PC-3 (cell line): ENCODE measurements at regions not wholly inside any gene's neighbourhood (a gene's known extent, or its start where the extent isn't known, plus 50 kb on each side); places are given as distances from the start of the nearest gene placed in this dataset.

Source experiments
- ATAC-seq: fragments of 200-7000 bp; cut with Tn5 transposase; 2 replicates; pipeline ENCODE4 v1.9.1; 2020; ENCODE audit warnings: mild to moderate bottlenecking, moderate library complexity
- BruUV-seq: library from RNA; stranded (reverse); fragments of 400-500 nt; replicated peaks from 2 replicates; lab custom pipeline; 2021; lab: Mats Ljungman, UMichigan
- CTCF ChIA-PET: fragments of 300-600 bp; sonication (Branson Sonifier 250); formaldehyde crosslinking; loops from one replicate; lab custom pipeline; 2022; ENCODE audit warnings: antibody characterized with exemption; lab: Charles Lee
- POLR2A ChIA-PET: fragments of 300-600 bp; sonication (Branson Sonifier 250); formaldehyde crosslinking; loops from one replicate; lab custom pipeline; 2022; ENCODE audit warnings: antibody characterized with exemption; ENCODE audit not compliant: unreplicated experiment; lab: Charles Lee
- DNase-seq: peaks from one replicate; pipeline ENCODE4 v3.0.0-alpha.2; 2015
- H2AFZ ChIP-seq: fragments of 300-600 bp; sonication (generic); 2 replicates; pipeline ENCODE4 v1.6.0; 2016; ENCODE audit warnings: antibody characterized with exemption, low read length
- H3F3A ChIP-seq: fragments of 300-600 bp; sonication (generic); one replicate; pipeline ENCODE4 v1.6.0; 2017; ENCODE audit warnings: antibody characterized with exemption, low read length, control low read depth, mild to moderate bottlenecking; ENCODE audit not compliant: unreplicated experiment
- H3K27ac ChIP-seq: fragments of 300-600 bp; sonication (generic); 2 replicates; pipeline ENCODE4 v1.5.1; 2016; ENCODE audit warnings: mild to moderate bottlenecking, low read length
- H3K27me3 ChIP-seq: fragments of 300-600 bp; sonication (generic); 2 replicates; pipeline ENCODE4 v1.6.1; 2016; ENCODE audit warnings: low read length, mixed read lengths
- H3K36me3 ChIP-seq: fragments of 300-600 bp; sonication (generic); 2 replicates; pipeline ENCODE4 v1.6.1; 2016; ENCODE audit warnings: low read depth, mixed run types, low read length, mixed read lengths
- H3K4me1 ChIP-seq: fragments of 300-600 bp; sonication (generic); 2 replicates; pipeline ENCODE4 v1.5.1; 2016; ENCODE audit warnings: low read length; ENCODE audit not compliant: insufficient read depth
- H3K4me2 ChIP-seq: fragments of 300-600 bp; sonication (generic); 2 replicates; pipeline ENCODE4 v1.6.0; 2016; ENCODE audit warnings: low read length
- H3K4me3 ChIP-seq: fragments of 300-600 bp; sonication (generic); 2 replicates; pipeline ENCODE4 v1.5.1; 2016; ENCODE audit warnings: mild to moderate bottlenecking, low read length, mixed read lengths
- H3K79me2 ChIP-seq: fragments of 300-600 bp; sonication (generic); 2 replicates; pipeline ENCODE4 v1.6.1; 2017; ENCODE audit warnings: low read length, mixed read lengths
- H3K9ac ChIP-seq: fragments of 300-600 bp; sonication (generic); 2 replicates; pipeline ENCODE4 v1.6.0; 2016; ENCODE audit warnings: mild to moderate bottlenecking, low read length
- H3K9me2 ChIP-seq: fragments of 300-600 bp; sonication (generic); replicated peaks from 2 replicates; pipeline ENCODE4 v1.6.1; 2016; ENCODE audit warnings: mixed run types, low read length, mixed read lengths
- H3K9me3 ChIP-seq: fragments of 300-600 bp; sonication (generic); 2 replicates; pipeline ENCODE4 v1.6.1; 2016; ENCODE audit warnings: low read length, mixed read lengths
- H4K20me1 ChIP-seq: fragments of 300-600 bp; sonication (generic); 2 replicates; pipeline ENCODE4 v1.6.1; 2016; ENCODE audit warnings: low read length, mixed read lengths
- EZH2 ChIP-seq: fragments of 300-600 bp; sonication (generic); IDR thresholded peaks from one replicate; pipeline ENCODE4 v1.6.1; 2017; ENCODE audit warnings: antibody characterized with exemption, mild to moderate bottlenecking, low read length; ENCODE audit not compliant: unreplicated experiment
- EZH2phosphoT487 ChIP-seq: fragments of 300-600 bp; sonication (generic); IDR thresholded peaks from 2 replicates; pipeline ENCODE4 v1.6.1; 2018; ENCODE audit warnings: mild to moderate bottlenecking, antibody characterized with exemption, low read length, borderline replicate concordance
- intact Hi-C: fragments of 100-400 bp; cut with micrococcal nuclease; formaldehyde crosslinking; loops from 2 replicates; pipeline ENCODE4 v1.9.0; 2023
- TF ChIP-seq, protein P1 (sequence below): fragments of 300-600 bp; sonication (generic); conservative IDR thresholded peaks from 2 replicates; pipeline ENCODE4 v1.5.1; 2017; ENCODE audit warnings: antibody characterized with exemption, low read depth, mild to moderate bottlenecking, low read length

DNA sequence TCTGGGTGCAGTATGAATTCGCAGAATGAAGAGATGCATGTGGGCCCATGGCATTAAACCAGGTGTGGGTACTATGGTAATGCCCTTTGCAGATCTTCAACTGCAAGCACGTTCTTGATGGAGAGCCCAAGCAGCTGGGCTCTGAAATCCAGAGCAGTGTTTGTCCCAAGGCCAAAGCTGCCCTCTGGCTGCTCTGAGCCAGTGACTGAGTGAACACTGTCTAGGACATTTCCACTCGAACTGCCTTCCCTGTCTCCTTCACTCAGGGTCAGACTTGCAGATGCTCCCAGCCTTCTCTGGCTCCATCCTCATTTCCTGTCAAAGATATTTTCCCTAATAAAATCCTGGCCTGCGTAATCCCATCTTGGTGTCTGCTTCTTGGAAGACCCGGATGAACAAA, 80.2 kb upstream of the GJB6 start:
- ATAC-seq, result no peak
- TF ChIP-seq EZH2, result no peak
- TF ChIP-seq, protein P1, sequence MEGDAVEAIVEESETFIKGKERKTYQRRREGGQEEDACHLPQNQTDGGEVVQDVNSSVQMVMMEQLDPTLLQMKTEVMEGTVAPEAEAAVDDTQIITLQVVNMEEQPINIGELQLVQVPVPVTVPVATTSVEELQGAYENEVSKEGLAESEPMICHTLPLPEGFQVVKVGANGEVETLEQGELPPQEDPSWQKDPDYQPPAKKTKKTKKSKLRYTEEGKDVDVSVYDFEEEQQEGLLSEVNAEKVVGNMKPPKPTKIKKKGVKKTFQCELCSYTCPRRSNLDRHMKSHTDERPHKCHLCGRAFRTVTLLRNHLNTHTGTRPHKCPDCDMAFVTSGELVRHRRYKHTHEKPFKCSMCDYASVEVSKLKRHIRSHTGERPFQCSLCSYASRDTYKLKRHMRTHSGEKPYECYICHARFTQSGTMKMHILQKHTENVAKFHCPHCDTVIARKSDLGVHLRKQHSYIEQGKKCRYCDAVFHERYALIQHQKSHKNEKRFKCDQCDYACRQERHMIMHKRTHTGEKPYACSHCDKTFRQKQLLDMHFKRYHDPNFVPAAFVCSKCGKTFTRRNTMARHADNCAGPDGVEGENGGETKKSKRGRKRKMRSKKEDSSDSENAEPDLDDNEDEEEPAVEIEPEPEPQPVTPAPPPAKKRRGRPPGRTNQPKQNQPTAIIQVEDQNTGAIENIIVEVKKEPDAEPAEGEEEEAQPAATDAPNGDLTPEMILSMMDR, result no peak
- no peak for TF ChIP-seq EZH2phosphoT487
- H3K36me3 ChIP-seq, result no peaks in the 10 kb centered on the region
- H3K4me1 ChIP-seq, result no peaks in the 10 kb centered on the region
- ChIA-PET CTCF (no interaction called here), POLR2A (no interaction called here)
- intact Hi-C loops, result no loop called here
- no peak overlapping the region for H3K4me3 ChIP-seq
- no peaks in the 10 kb centered on the region for H3F3A ChIP-seq
- no peaks in the 10 kb centered on the region for H3K27me3 ChIP-seq
- H3K79me2 ChIP-seq, result no peaks in the 10 kb centered on the region
- 0 out of 2 replicates have a peak, but pooled peaks cover 8% of the 10 kb centered on the region for H3K9me2 ChIP-seq
- H3K4me2 ChIP-seq, result no peak overlapping the region
- no peaks in the 10 kb centered on the region for H4K20me1 ChIP-seq
- no peak for DNase-seq
- no peak overlapping the region for H2AFZ ChIP-seq
- no peaks in the 10 kb centered on the region for H3K9me3 ChIP-seq
- no peak overlapping the region for H3K27ac ChIP-seq
- no TSS peak for BruUV-seq
- H3K9ac ChIP-seq, result no peak overlapping the region

DNA sequence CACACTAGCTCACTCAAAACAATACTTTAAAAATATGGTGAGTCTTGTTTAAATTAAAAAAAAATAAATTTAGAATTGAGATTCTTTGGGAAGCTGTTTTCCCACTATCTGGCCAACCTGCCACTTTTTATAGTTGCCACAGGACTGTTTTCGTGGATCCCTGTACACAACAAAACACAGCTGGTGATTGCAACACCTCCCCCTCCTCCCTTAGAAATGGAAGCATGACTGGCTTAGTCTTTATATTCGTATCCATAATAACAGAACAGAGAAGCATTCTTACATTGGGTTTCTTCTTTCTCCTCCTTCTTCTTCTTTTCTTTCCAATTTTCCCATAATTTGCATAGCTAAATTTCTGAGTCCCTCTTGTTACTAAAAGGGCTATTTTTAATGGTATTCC, 79.5 kb upstream of the GJB6 start:
- H3K9me3 ChIP-seq, result no peaks in the 10 kb centered on the region
- ChIA-PET CTCF (interaction anchor here (0.5 kb wide), 1 partner anchor 58 kb away, joined by 3 read pairs; no protein-coding TSS in a partner anchor), POLR2A (no interaction called here)
- H3K4me2 ChIP-seq, result no peak overlapping the region
- H3K4me3 ChIP-seq, result no peak overlapping the region
- H3K27ac ChIP-seq, result no peak overlapping the region
- no peaks in the 10 kb centered on the region for H3K27me3 ChIP-seq
- TF ChIP-seq, protein P1, result no peak
- TF ChIP-seq EZH2phosphoT487, result no peak
- no peak for TF ChIP-seq EZH2
- 0 out of 2 replicates have a peak, but pooled peaks cover 8% of the 10 kb centered on the region for H3K9me2 ChIP-seq
- H3K79me2 ChIP-seq, result no peaks in the 10 kb centered on the region
- H4K20me1 ChIP-seq, result no peaks in the 10 kb centered on the region
- no peak for DNase-seq
- H3K9ac ChIP-seq, result no peak overlapping the region
- H3K4me1 ChIP-seq, result no peaks in the 10 kb centered on the region
- no peaks in the 10 kb centered on the region for H3F3A ChIP-seq
- no peak overlapping the region for H2AFZ ChIP-seq
- no TSS peak for BruUV-seq
- no peaks in the 10 kb centered on the region for H3K36me3 ChIP-seq
- intact Hi-C loops, result no loop called here
- no peak for ATAC-seq

DNA sequence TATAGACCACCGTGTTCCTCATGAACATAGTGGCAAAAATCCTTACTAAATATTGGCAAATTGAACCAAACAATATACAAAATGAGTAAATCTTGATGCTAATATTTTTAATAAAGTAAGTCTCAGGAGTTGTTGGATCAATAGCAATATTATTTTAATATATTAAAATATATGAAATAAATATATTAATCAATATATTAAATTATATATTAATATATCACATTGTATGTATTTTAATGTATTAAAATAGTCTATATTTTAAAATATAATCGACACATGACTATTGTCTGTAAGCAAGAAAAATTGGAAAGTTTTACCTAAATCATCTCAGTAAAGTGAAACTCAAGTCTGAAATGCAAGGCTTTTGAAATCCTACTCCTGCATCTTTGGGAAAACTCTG, 78.9 kb upstream of the GJB6 start:
- Histone ChIP-seq H3K4me1 (no peaks in the 10 kb centered on the region), H2AFZ (no peak overlapping the region), H3K36me3 (no peaks in the 10 kb centered on the region), H4K20me1 (no peaks in the 10 kb centered on the region), H3K9me2 (0 out of 2 replicates have a peak, but pooled peaks cover 8% of the 10 kb centered on the region), H3K4me2 (no peak overlapping the region), H3K9ac (no peak overlapping the region), H3F3A (no peaks in the 10 kb centered on the region), H3K27ac (no peak overlapping the region), H3K79me2 (no peaks in the 10 kb centered on the region), H3K4me3 (no peak overlapping the region), H3K27me3 (no peaks in the 10 kb centered on the region), H3K9me3 (no peaks in the 10 kb centered on the region)
- intact Hi-C loops, result no loop called here
- ATAC-seq, result no peak
- CTCF ChIA-PET, result interaction anchor here (0.5 kb wide), 1 partner anchor 59 kb away, joined by 3 read pairs; no protein-coding TSS in a partner anchor
- no peak for DNase-seq
- no TSS peak for BruUV-seq
- POLR2A ChIA-PET, result no interaction called here
- TF ChIP-seq, protein P1, result no peak
- TF ChIP-seq EZH2phosphoT487 (no peak), EZH2 (no peak)
